A549 (cell line): ENCODE measurements at regions not wholly inside any gene's neighbourhood (a gene's known extent, or its start where the extent isn't known, plus 50 kb on each side); places are given as distances from the start of the nearest gene placed in this dataset.

Experiments
- ATOH8 ChIP-seq: fragments of 250-450 bp; sonication (Bioruptor Pico); IDR thresholded peaks from 2 replicates; pipeline ENCODE4 v1.5.0; 2020; ENCODE audit warnings: low read depth, mild to moderate bottlenecking, moderate library complexity
- CBX2 ChIP-seq: fragments of 200-600 bp; sonication (generic); IDR thresholded peaks from 2 replicates; pipeline ENCODE4 v1.6.1; 2016; ENCODE audit warnings: low read depth, mild to moderate bottlenecking, borderline replicate concordance
- CHD4 ChIP-seq: fragments of 200-600 bp; sonication (generic); IDR thresholded peaks from 2 replicates; pipeline ENCODE4 v1.6.1; 2016; ENCODE audit warnings: antibody characterized with exemption, mild to moderate bottlenecking, borderline replicate concordance
- EP300 ChIP-seq, 2 experiments: fragments of >200 bp; sonication (Bioruptor Twin); formaldehyde crosslinking; IDR thresholded peaks; 2 replicates in 1 of 2; 3 replicates in 1 of 2; pipeline ENCODE4 v1.6.1; 2016 to 2017
- HOXB5 ChIP-seq: fragments of 250-450 bp; sonication (Bioruptor Pico); IDR thresholded peaks from 2 replicates; pipeline ENCODE4 v1.5.0; 2020; ENCODE audit warnings: mild to moderate bottlenecking, moderate library complexity
- MYC ChIP-seq: IDR thresholded peaks from 2 replicates; pipeline ENCODE4 v1.6.1; 2012; ENCODE audit warnings: mild to moderate bottlenecking, inconsistent platforms, low read length, improper control_type of control experiment, borderline replicate concordance
- SREBF2 ChIP-seq: fragments of 450-650 bp; IDR thresholded peaks from 2 replicates; pipeline ENCODE4 v1.6.1; 2014; ENCODE audit warnings: mild to moderate bottlenecking, moderate library complexity
- ZC3H11A ChIP-seq: fragments of 450-650 bp; IDR thresholded peaks from 2 replicates; pipeline ENCODE4 v1.6.1; 2014; ENCODE audit warnings: antibody characterized with exemption, mild to moderate bottlenecking
- small RNA-seq, 6 experiments: library from RNA; depleted of rRNA; stranded (forward); fragments of <200 nt; gene quantifications; one replicate each; pipeline ENCODE3, GENCODE V24; 2012

- no peak for TF ChIP-seq ATOH8 (CRISPR knock-in tag)
- no peak for TF ChIP-seq CBX2
- TF ChIP-seq SREBF2: no peak
- TF ChIP-seq HOXB5 (CRISPR knock-in tag): no peak
- TF ChIP-seq ZC3H11A: no peak
- no peak for TF ChIP-seq EP300 (IDR thresholded peaks at IDR 0.05)
- TF ChIP-seq MYC: no peak
- TF ChIP-seq CHD4: no peak
These were observed 54.7 kb upstream of the EPHA5 start (continued) for GRCh38 chr4:65724973-65725372.

Small RNAs in the stretch of these regions (small RNA-seq; reads per million reads assigned to genes)
- gene MIR1269A: 0 to 10.5 (median 1.4) reads per million in 6 experiments
- gene RNU2-40P: 0 to 0.43 (median 0) reads per million in 6 experiments
- gene RNU6-699P: 0 reads per million in 6 experiments
